ENCODE measurements at regions not wholly inside any gene's neighbourhood (a gene's known extent, or its start where the extent isn't known, plus 50 kb on each side); places are given as distances from the start of the nearest gene placed in this dataset.

DNA sequence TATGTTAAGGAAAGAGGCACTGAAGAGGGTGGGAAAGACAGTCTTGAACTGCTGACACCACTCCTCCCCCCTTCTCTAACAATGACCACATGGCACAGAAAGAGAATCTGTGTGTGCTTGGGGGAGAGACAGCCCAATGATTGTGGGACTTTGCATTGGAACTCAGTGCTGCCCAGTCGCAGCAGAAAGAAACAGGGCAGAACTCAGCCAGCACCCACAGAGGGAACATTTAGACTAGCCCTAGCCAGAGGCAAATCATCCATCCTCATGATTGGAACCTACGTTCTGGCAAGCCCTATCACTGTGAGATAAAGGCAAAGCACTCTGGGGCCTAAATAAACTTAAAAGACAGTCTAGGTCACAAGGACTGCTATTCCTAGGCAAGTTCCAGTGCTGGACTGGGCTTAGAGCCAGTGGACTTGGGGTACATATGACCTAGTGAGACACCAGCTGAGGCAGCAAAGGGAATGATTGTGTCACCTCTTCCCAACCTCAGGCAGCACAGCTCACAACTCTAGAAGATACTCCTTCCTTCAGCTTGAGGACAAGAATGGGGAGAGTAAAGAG lies 132.8 kb upstream of the S100G start:
- Mint-ChIP-seq H3K27ac (no peak overlapping the region), H3K4me1 (ENCODE audit: unreplicated experiment) (peaks cover 16% of the 10 kb centered on the region)

DNA sequence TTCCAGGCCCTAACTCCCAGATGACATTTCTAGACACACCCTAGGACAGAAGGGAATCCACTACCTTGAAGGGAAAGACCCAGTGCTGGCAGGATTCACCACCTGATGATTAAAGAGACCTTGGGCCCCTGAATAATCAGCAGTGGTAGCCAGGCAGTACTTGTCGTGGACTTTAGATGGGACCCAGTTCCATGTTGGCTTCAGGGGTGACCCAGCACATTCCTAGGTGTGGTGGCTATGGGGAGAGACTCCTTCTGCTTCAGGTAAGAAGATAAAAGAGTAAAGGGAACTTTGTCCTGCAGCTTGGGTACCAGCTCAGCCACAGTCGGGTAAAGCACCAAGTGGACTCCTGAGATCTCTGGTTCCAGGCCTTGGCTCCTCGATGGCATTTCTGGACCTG lies 131.8 kb upstream of the S100G start:
- no peak for DNase-seq (ENCODE audit: extremely low spot score, unreplicated experiment)
- Mint-ChIP-seq H3K36me3 (peaks cover 4% of the 10 kb centered on the region), H3K4me1 (ENCODE audit: unreplicated experiment) (peaks cover 12% of the 10 kb centered on the region), H3K27ac (no peak overlapping the region), H3K9me3 (no peaks in the 10 kb centered on the region), H3K27me3 (no peaks in the 10 kb centered on the region), H3K4me3 (no peak overlapping the region)
- TF ChIP-seq, protein P1, sequence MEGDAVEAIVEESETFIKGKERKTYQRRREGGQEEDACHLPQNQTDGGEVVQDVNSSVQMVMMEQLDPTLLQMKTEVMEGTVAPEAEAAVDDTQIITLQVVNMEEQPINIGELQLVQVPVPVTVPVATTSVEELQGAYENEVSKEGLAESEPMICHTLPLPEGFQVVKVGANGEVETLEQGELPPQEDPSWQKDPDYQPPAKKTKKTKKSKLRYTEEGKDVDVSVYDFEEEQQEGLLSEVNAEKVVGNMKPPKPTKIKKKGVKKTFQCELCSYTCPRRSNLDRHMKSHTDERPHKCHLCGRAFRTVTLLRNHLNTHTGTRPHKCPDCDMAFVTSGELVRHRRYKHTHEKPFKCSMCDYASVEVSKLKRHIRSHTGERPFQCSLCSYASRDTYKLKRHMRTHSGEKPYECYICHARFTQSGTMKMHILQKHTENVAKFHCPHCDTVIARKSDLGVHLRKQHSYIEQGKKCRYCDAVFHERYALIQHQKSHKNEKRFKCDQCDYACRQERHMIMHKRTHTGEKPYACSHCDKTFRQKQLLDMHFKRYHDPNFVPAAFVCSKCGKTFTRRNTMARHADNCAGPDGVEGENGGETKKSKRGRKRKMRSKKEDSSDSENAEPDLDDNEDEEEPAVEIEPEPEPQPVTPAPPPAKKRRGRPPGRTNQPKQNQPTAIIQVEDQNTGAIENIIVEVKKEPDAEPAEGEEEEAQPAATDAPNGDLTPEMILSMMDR (conservative IDR thresholded peaks at IDR 0.05): no peak

More for the DNA sequence above, 132.8 kb upstream of the S100G start:
- H3K4me3 Mint-ChIP-seq: no peak overlapping the region
- H3K27me3 Mint-ChIP-seq: no peaks in the 10 kb centered on the region
- peaks cover 4% of the 10 kb centered on the region for H3K36me3 Mint-ChIP-seq
- DNase-seq (ENCODE audit: extremely low spot score, unreplicated experiment): no peak
- TF ChIP-seq, protein P1 (conservative IDR thresholded peaks at IDR 0.05): no peak
- no peaks in the 10 kb centered on the region for H3K9me3 Mint-ChIP-seq

DNA sequence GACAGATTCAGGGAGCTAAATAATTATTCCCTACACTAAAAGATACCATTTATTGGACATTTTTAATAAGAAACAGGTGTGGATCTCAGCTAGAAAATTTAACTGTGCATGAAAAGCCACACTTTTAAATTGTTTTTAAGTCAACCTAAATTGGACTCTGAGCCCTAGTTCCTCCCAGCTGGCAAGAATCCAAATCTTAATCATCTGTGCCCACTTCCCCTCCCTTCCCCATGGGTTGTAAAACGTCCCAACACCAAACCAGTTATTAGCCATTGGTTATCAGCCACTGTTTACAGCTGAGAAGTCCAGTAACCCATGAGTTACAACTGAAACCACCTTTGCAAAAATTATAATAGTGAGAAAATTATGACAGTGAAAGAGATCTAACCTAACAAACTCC lies 125.6 kb upstream of the S100G start:
- Mint-ChIP-seq H3K36me3 (peaks cover 8% of the 10 kb centered on the region), H3K4me1 (ENCODE audit: unreplicated experiment) (peaks cover 5% of the 10 kb centered on the region), H3K4me3 (no peak overlapping the region), H3K9me3 (peaks cover 11% of the 10 kb centered on the region), H3K27ac (no peak overlapping the region), H3K27me3 (no peaks in the 10 kb centered on the region)
- no peak for DNase-seq (ENCODE audit: extremely low spot score, unreplicated experiment)
- TF ChIP-seq, protein P1 (conservative IDR thresholded peaks at IDR 0.05): no peak

DNA sequence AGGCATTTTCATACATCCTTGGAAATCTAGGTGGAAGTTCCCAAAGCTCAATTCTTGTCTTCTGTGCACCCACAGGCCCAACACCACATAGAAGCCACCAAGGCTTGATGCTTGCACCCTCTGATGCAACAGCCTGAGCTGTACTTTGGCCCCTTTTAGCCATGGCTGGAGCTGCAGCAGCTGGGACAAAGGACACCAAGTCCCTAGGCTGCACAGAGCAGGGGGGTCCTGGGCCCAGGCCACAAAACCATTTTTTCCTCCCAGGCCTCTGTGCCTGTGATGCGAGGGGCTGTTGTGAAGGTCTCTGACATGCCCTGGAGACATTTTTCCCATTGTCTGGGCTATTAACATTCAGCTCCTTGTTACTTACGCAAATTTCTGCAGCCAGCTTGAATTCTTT lies 124.0 kb upstream of the S100G start:
- H3K4me3 Mint-ChIP-seq: no peak overlapping the region
- DNase-seq (ENCODE audit: extremely low spot score, unreplicated experiment): no peak
- H3K27ac Mint-ChIP-seq: no peak overlapping the region
- peaks cover 5% of the 10 kb centered on the region for H3K4me1 Mint-ChIP-seq (ENCODE audit: unreplicated experiment)
- H3K9me3 Mint-ChIP-seq: peaks cover 15% of the 10 kb centered on the region
- H3K36me3 Mint-ChIP-seq: peaks cover 7% of the 10 kb centered on the region
- TF ChIP-seq, protein P1 (conservative IDR thresholded peaks at IDR 0.05): no peak
- no peaks in the 10 kb centered on the region for H3K27me3 Mint-ChIP-seq

DNA sequence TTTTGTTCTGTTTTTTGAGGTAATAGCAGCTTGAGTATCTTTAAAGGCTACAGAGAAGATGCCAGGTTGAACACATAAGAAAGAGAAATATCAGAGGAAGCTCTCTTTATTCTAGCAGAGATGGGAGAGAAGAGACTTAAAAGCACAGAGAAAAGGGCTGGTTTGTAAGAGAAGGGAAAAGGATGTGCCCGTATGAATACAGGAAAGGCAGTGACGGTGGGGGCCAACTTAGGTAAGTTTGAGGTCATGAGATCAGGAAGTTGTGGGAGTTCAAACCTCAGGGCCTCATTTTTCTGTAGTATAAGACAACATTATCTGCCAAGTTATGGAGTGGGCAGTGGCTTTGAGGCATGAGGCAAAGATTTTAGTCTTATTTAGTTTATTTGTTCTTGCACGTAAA lies 121.3 kb upstream of the S100G start:
- no peak overlapping the region for H3K27ac Mint-ChIP-seq
- no peaks in the 10 kb centered on the region for H3K27me3 Mint-ChIP-seq
- TF ChIP-seq, protein P1 (conservative IDR thresholded peaks at IDR 0.05): no peak
- peaks cover 7% of the 10 kb centered on the region for H3K36me3 Mint-ChIP-seq
- H3K4me1 Mint-ChIP-seq (ENCODE audit: unreplicated experiment): peaks cover 9% of the 10 kb centered on the region
- DNase-seq (ENCODE audit: extremely low spot score, unreplicated experiment): no peak
- H3K4me3 Mint-ChIP-seq: no peak overlapping the region
- H3K9me3 Mint-ChIP-seq: peaks cover 15% of the 10 kb centered on the region

Data from type B pancreatic cell (in vitro differentiated cells).